ENCODE measurements at regions not wholly inside any gene's neighbourhood (a gene's known extent, or its start where the extent isn't known, plus 50 kb on each side); places are given as distances from the start of the nearest gene placed in this dataset.

GRCh38 chr3:10616321-10616720 is 110.9 kb upstream of the ATP2B2 start:
- ChIA-PET POLR2A (ENCODE audit: low non-redundant PET) (no interaction called here), CTCF (no interaction called here)
- no peak overlapping the region for H3K27ac ChIP-seq
- TF ChIP-seq CTCF (conservative IDR thresholded peaks at IDR 0.05; ENCODE audit: low read depth) = no peak
- no peak for DNase-seq (ENCODE audit: low spot score)

GRCh38 chr3:10619989-10620832 is 114.8 kb upstream of the ATP2B2 start:
- ChIA-PET CTCF (interaction anchor here (0.6 kb wide), 1 partner anchor 54 kb away, joined by 3 read pairs; no protein-coding TSS in a partner anchor), POLR2A (ENCODE audit: low non-redundant PET) (no interaction called here)
- H3K27ac ChIP-seq = no peak overlapping the region
- no peak for DNase-seq (ENCODE audit: low spot score)
- TF ChIP-seq CTCF (conservative IDR thresholded peaks at IDR 0.05; ENCODE audit: low read depth) = no peak

DNA sequence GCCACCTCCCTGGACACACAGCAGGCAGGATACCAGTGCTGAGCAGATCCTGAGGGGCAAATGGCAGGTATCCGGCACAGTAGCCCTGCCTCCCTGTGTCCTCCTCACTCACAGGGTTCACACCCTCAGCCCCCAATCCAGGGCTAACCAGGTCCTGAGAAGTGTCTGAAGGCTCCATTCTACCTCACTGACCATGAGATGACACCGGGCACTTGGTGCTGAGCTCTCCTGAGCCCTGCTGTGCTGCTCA is 115.4 kb upstream of the ATP2B2 start:
- no peak overlapping the region for H3K27ac ChIP-seq
- TF ChIP-seq CTCF (conservative IDR thresholded peaks at IDR 0.05; ENCODE audit: low read depth) = no peak
- DNase-seq (ENCODE audit: low spot score) = no peak
- CTCF ChIA-PET = no interaction called here
- POLR2A ChIA-PET (ENCODE audit: low non-redundant PET) = no interaction called here

- ChIA-PET CTCF (no interaction called here), POLR2A (ENCODE audit: low non-redundant PET) (no interaction called here)
- H3K27ac ChIP-seq = no peak overlapping the region
- TF ChIP-seq CTCF (conservative IDR thresholded peaks at IDR 0.05; ENCODE audit: low read depth) = no peak
- DNase-seq (ENCODE audit: low spot score) = no peak
Observed at GRCh38 chr3:10623578-10624275, 118.3 kb upstream of the ATP2B2 start.

DNA sequence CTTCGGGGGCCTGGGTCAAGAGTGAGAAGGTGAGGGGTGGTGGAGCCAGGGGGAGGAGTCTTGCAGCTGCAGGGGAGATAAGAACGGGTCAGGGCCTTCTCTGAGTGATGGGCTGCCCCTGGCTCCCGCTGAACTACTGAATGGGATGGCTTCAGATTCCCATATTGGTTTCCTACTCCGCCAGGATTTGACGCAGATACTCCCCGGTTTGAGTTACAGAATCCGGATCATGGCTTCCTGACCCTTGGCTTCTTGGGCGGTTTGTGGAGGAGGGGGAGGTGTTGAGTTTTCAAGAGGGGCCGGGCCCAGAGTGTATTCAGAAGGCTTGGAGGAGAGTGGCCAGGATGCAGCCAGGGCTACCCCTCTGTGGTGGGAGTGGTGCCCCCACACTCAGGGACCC is 119.9 kb upstream of the ATP2B2 start:
- ChIA-PET CTCF (no interaction called here), POLR2A (ENCODE audit: low non-redundant PET) (no interaction called here)
- no peak for DNase-seq (ENCODE audit: low spot score)
- H3K27ac ChIP-seq = no peak overlapping the region
- no peak for TF ChIP-seq CTCF (conservative IDR thresholded peaks at IDR 0.05; ENCODE audit: low read depth)

GRCh38 chr3:10627884-10628572 is 122.6 kb upstream of the ATP2B2 start:
- CTCF ChIA-PET = interaction anchor here (0.7 kb wide), 1 partner anchor 75 kb away, joined by 4 read pairs; no protein-coding TSS in a partner anchor
- POLR2A ChIA-PET (ENCODE audit: low non-redundant PET) = no interaction called here
- no peak overlapping the region for H3K27ac ChIP-seq
- no peak for TF ChIP-seq CTCF (conservative IDR thresholded peaks at IDR 0.05; ENCODE audit: low read depth)
- no peak for DNase-seq (ENCODE audit: low spot score)
